ENCODE measurements at regions not wholly inside any gene's neighbourhood (a gene's known extent, or its start where the extent isn't known, plus 50 kb on each side); places are given as distances from the start of the nearest gene placed in this dataset.

- no peaks in the 10 kb centered on the region for H3K27me3 ChIP-seq
- H3K36me3 ChIP-seq (replicated peaks; ENCODE audit: insufficient read depth, low read depth): no peaks in the 10 kb centered on the region
- TF ChIP-seq EZH2phosphoT487 (IDR thresholded peaks at IDR 0.05; ENCODE audit: low read depth, severe bottlenecking, unreplicated experiment) (no peak), EZH2 (IDR thresholded peaks at IDR 0.05; ENCODE audit: borderline replicate concordance) (no peak)
- TF ChIP-seq, protein P1, sequence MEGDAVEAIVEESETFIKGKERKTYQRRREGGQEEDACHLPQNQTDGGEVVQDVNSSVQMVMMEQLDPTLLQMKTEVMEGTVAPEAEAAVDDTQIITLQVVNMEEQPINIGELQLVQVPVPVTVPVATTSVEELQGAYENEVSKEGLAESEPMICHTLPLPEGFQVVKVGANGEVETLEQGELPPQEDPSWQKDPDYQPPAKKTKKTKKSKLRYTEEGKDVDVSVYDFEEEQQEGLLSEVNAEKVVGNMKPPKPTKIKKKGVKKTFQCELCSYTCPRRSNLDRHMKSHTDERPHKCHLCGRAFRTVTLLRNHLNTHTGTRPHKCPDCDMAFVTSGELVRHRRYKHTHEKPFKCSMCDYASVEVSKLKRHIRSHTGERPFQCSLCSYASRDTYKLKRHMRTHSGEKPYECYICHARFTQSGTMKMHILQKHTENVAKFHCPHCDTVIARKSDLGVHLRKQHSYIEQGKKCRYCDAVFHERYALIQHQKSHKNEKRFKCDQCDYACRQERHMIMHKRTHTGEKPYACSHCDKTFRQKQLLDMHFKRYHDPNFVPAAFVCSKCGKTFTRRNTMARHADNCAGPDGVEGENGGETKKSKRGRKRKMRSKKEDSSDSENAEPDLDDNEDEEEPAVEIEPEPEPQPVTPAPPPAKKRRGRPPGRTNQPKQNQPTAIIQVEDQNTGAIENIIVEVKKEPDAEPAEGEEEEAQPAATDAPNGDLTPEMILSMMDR (IDR thresholded peaks at IDR 0.05; ENCODE audit: poor library complexity): no peak
- H3K27ac ChIP-seq: no peak overlapping the region
- H3K9me2 ChIP-seq (replicated peaks; ENCODE audit: insufficient read depth): no peaks in the 10 kb centered on the region
- no peaks in the 10 kb centered on the region for H3K4me1 ChIP-seq (ENCODE audit: insufficient read depth)
- no peaks in the 10 kb centered on the region for H3K79me2 ChIP-seq
- no peak overlapping the region for H2AFZ ChIP-seq
- 92% methylated on average over 2 of the region's 2 CpGs for WGBS (ENCODE audit: low lambda C conversion rate, missing lambda C conversion rate)
- no peak overlapping the region for H3K4me3 ChIP-seq
- no peaks in the 10 kb centered on the region for H3K9me3 ChIP-seq (ENCODE audit: low read depth)
- H3K4me2 ChIP-seq: no peak overlapping the region
- DNase-seq (ENCODE audit: low spot score): no peak
- H4K20me1 ChIP-seq (ENCODE audit: insufficient read depth, poor library complexity, severe bottlenecking): no peaks in the 10 kb centered on the region
Observed at GRCh38 chr17:14871921-14872320, 393.2 kb downstream of the PMP22 start.

DNA sequence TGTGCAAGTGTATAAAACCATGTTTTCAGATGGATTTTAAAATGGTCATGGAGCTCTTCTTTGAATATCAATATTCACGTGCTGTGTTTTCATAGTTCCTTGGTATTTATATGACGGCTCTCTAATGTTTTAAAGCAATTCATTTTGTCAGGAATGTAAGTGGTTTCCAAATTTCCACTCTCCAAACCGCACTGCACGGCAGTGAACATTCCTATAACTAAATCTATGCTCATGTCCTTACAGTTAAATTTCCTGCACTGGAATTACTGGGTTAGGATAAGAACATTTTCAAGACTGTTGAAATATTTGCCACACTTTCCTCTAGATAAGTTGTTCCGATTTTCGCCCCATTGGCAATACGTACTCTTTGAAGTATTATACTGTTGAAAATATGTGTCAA lies 398.9 kb downstream of the PMP22 start:
- no peak overlapping the region for H2AFZ ChIP-seq
- no peaks in the 10 kb centered on the region for H3K9me3 ChIP-seq (ENCODE audit: low read depth)
- H3K4me2 ChIP-seq: no peak overlapping the region
- H3K79me2 ChIP-seq: no peaks in the 10 kb centered on the region
- H3K27me3 ChIP-seq: no peaks in the 10 kb centered on the region
- TF ChIP-seq EZH2phosphoT487 (IDR thresholded peaks at IDR 0.05; ENCODE audit: low read depth, severe bottlenecking, unreplicated experiment) (no peak), EZH2 (IDR thresholded peaks at IDR 0.05; ENCODE audit: borderline replicate concordance) (no peak)
- TF ChIP-seq, protein P1 (IDR thresholded peaks at IDR 0.05; ENCODE audit: poor library complexity): no peak
- H3K27ac ChIP-seq: no peak overlapping the region
- H3K4me3 ChIP-seq: no peak overlapping the region
- no peaks in the 10 kb centered on the region for H3K4me1 ChIP-seq (ENCODE audit: insufficient read depth)
- no peaks in the 10 kb centered on the region for H3K9me2 ChIP-seq (replicated peaks; ENCODE audit: insufficient read depth)
- no peaks in the 10 kb centered on the region for H4K20me1 ChIP-seq (ENCODE audit: insufficient read depth, poor library complexity, severe bottlenecking)
- WGBS (ENCODE audit: low lambda C conversion rate, missing lambda C conversion rate): 87% methylated on average over 7 of the region's 7 CpGs
- no peaks in the 10 kb centered on the region for H3K36me3 ChIP-seq (replicated peaks; ENCODE audit: insufficient read depth, low read depth)
- no peak for DNase-seq (ENCODE audit: low spot score)

- 65% methylated on average over 1 of the region's 1 CpG for WGBS (ENCODE audit: low lambda C conversion rate, missing lambda C conversion rate)
- Histone ChIP-seq H3K9me3 (ENCODE audit: low read depth) (no peaks in the 10 kb centered on the region), H3K4me1 (ENCODE audit: insufficient read depth) (no peaks in the 10 kb centered on the region), H2AFZ (no peak overlapping the region), H3K4me2 (no peak overlapping the region), H3K79me2 (no peaks in the 10 kb centered on the region), H3K27me3 (no peaks in the 10 kb centered on the region), H3K27ac (no peak overlapping the region), H3K4me3 (no peak overlapping the region), H3K36me3 (replicated peaks; ENCODE audit: insufficient read depth, low read depth) (no peaks in the 10 kb centered on the region), H3K9me2 (replicated peaks; ENCODE audit: insufficient read depth) (no peaks in the 10 kb centered on the region), H4K20me1 (ENCODE audit: insufficient read depth, poor library complexity, severe bottlenecking) (no peaks in the 10 kb centered on the region)
- DNase-seq (ENCODE audit: low spot score): no peak
- TF ChIP-seq, protein P1 (IDR thresholded peaks at IDR 0.05; ENCODE audit: poor library complexity): no peak
- TF ChIP-seq EZH2 (IDR thresholded peaks at IDR 0.05; ENCODE audit: borderline replicate concordance): no peak
- TF ChIP-seq EZH2phosphoT487 (IDR thresholded peaks at IDR 0.05; ENCODE audit: low read depth, severe bottlenecking, unreplicated experiment): no peak
Observed at GRCh38 chr17:14864127-14864526, 401.0 kb downstream of the PMP22 start.

GRCh38 chr17:14859542-14859941 lies 405.6 kb downstream of the PMP22 start:
- Histone ChIP-seq H3K27me3 (no peaks in the 10 kb centered on the region), H3K4me2 (no peak overlapping the region), H3K4me1 (ENCODE audit: insufficient read depth) (no peaks in the 10 kb centered on the region), H3K9me2 (replicated peaks; ENCODE audit: insufficient read depth) (no peaks in the 10 kb centered on the region), H4K20me1 (ENCODE audit: insufficient read depth, poor library complexity, severe bottlenecking) (no peaks in the 10 kb centered on the region), H3K27ac (no peak overlapping the region), H3K79me2 (no peaks in the 10 kb centered on the region), H2AFZ (no peak overlapping the region), H3K36me3 (replicated peaks; ENCODE audit: insufficient read depth, low read depth) (no peaks in the 10 kb centered on the region), H3K4me3 (no peak overlapping the region), H3K9me3 (ENCODE audit: low read depth) (no peaks in the 10 kb centered on the region)
- no peak for DNase-seq (ENCODE audit: low spot score)
- TF ChIP-seq, protein P1 (IDR thresholded peaks at IDR 0.05; ENCODE audit: poor library complexity): no peak
- TF ChIP-seq EZH2phosphoT487 (IDR thresholded peaks at IDR 0.05; ENCODE audit: low read depth, severe bottlenecking, unreplicated experiment) (no peak), EZH2 (IDR thresholded peaks at IDR 0.05; ENCODE audit: borderline replicate concordance) (no peak)
- WGBS (ENCODE audit: low lambda C conversion rate, missing lambda C conversion rate): 40% methylated on average over 3 of the region's 3 CpGs

Data from hepatocyte (in vitro differentiated cells).